ENCODE measurements at regions not wholly inside any gene's neighbourhood (a gene's known extent, or its start where the extent isn't known, plus 50 kb on each side); places are given as distances from the start of the nearest gene placed in this dataset.

GRCh38 chr13:30053939-30054338, 203.5 kb upstream of the UBL3 start:
- H3K4me1 ChIP-seq (ENCODE audit: control insufficient read depth in 4 of 4, insufficient read depth in 4 of 4, low read length in 3 of 4): no peaks in the 10 kb centered on the region
- TF ChIP-seq, protein P1, sequence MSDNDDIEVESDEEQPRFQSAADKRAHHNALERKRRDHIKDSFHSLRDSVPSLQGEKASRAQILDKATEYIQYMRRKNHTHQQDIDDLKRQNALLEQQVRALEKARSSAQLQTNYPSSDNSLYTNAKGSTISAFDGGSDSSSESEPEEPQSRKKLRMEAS (IDR thresholded peaks at IDR 0.05): no peak
- no peak for TF ChIP-seq SP1 (IDR thresholded peaks at IDR 0.05)
- TF ChIP-seq RXRA (IDR thresholded peaks at IDR 0.05): no peak
- TF ChIP-seq HNF4G (IDR thresholded peaks at IDR 0.05): no peak
- TF ChIP-seq JUND (IDR thresholded peaks at IDR 0.05): no peak
- no peak for TF ChIP-seq GABPA (IDR thresholded peaks at IDR 0.05 in 1 of 2, conservative IDR thresholded peaks at IDR 0.05 in 1 of 2)
- TF ChIP-seq RAD21 (IDR thresholded peaks at IDR 0.05): no peak
- no peak for TF ChIP-seq REST (IDR thresholded peaks at IDR 0.05)
- TF ChIP-seq, protein P2, sequence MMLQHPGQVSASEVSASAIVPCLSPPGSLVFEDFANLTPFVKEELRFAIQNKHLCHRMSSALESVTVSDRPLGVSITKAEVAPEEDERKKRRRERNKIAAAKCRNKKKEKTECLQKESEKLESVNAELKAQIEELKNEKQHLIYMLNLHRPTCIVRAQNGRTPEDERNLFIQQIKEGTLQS (IDR thresholded peaks at IDR 0.05): no peak
- TF ChIP-seq FOXA1 (IDR thresholded peaks at IDR 0.05): no peak
- TF ChIP-seq YY1 (IDR thresholded peaks at IDR 0.05): no peak
- no peak for TF ChIP-seq TAF1 (conservative IDR thresholded peaks at IDR 0.05)
- TF ChIP-seq, protein P3, sequence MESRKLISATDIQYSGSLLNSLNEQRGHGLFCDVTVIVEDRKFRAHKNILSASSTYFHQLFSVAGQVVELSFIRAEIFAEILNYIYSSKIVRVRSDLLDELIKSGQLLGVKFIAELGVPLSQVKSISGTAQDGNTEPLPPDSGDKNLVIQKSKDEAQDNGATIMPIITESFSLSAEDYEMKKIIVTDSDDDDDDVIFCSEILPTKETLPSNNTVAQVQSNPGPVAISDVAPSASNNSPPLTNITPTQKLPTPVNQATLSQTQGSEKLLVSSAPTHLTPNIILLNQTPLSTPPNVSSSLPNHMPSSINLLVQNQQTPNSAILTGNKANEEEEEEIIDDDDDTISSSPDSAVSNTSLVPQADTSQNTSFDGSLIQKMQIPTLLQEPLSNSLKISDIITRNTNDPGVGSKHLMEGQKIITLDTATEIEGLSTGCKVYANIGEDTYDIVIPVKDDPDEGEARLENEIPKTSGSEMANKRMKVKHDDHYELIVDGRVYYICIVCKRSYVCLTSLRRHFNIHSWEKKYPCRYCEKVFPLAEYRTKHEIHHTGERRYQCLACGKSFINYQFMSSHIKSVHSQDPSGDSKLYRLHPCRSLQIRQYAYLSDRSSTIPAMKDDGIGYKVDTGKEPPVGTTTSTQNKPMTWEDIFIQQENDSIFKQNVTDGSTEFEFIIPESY (IDR thresholded peaks at IDR 0.05): no peak
- no peak for TF ChIP-seq EGR1 (IDR thresholded peaks at IDR 0.05; ENCODE audit: low read depth in 2 of 2)
- TF ChIP-seq NR2F2 (IDR thresholded peaks at IDR 0.05): no peak
- no peak for TF ChIP-seq HNF4A (conservative IDR thresholded peaks at IDR 0.05)
- no peak overlapping the region for H3K27ac ChIP-seq (ENCODE audit: low read depth in 1 of 2, low read length in 2 of 2)
- no peak overlapping the region for H3K4me3 ChIP-seq (ENCODE audit: low read depth in 1 of 3, low read length in 3 of 3)
- no peak overlapping the region for H3K9ac ChIP-seq (ENCODE audit: low read depth in 1 of 2, low read length in 2 of 2)
- no peaks in the 10 kb centered on the region for H3K36me3 ChIP-seq (ENCODE audit: control insufficient read depth in 4 of 4, insufficient read depth in 3 of 4, low read depth in 1 of 4, low read length in 3 of 4)
- H3K9me3 ChIP-seq (ENCODE audit: control insufficient read depth in 4 of 4, low read length in 3 of 4): peaks cover 0 to 1% (median 0%) of the 10 kb centered on the region in 4 donors
- DNase-seq (ENCODE audit: low spot score): no peak
- H3K27me3 ChIP-seq (ENCODE audit: control insufficient read depth in 4 of 4, insufficient read depth in 4 of 4, low read length in 3 of 4): no peaks in the 10 kb centered on the region
- 73% methylated on average over 4 of the region's 4 CpGs for WGBS

GRCh38 chr13:30052120-30052519, 201.7 kb upstream of the UBL3 start:
- WGBS: 51% methylated on average over 7 of the region's 7 CpGs
- Histone ChIP-seq H3K9ac (ENCODE audit: low read depth in 1 of 2, low read length in 2 of 2) (no peak overlapping the region), H3K27me3 (ENCODE audit: control insufficient read depth in 4 of 4, insufficient read depth in 4 of 4, low read length in 3 of 4) (no peaks in the 10 kb centered on the region), H3K4me1 (ENCODE audit: control insufficient read depth in 4 of 4, insufficient read depth in 4 of 4, low read length in 3 of 4) (peaks cover 0 to 5% (median 3%) of the 10 kb centered on the region in 4 donors), H3K27ac (ENCODE audit: low read depth in 1 of 2, low read length in 2 of 2) (no peak overlapping the region), H3K9me3 (ENCODE audit: control insufficient read depth in 4 of 4, low read length in 3 of 4) (peaks cover 0 to 1% (median 0%) of the 10 kb centered on the region in 4 donors), H3K36me3 (ENCODE audit: control insufficient read depth in 4 of 4, insufficient read depth in 3 of 4, low read depth in 1 of 4, low read length in 3 of 4) (no peaks in the 10 kb centered on the region), H3K4me3 (ENCODE audit: low read depth in 1 of 3, low read length in 3 of 3) (no peak overlapping the region)
- DNase-seq (ENCODE audit: low spot score): no peak
- TF ChIP-seq, protein P4, sequence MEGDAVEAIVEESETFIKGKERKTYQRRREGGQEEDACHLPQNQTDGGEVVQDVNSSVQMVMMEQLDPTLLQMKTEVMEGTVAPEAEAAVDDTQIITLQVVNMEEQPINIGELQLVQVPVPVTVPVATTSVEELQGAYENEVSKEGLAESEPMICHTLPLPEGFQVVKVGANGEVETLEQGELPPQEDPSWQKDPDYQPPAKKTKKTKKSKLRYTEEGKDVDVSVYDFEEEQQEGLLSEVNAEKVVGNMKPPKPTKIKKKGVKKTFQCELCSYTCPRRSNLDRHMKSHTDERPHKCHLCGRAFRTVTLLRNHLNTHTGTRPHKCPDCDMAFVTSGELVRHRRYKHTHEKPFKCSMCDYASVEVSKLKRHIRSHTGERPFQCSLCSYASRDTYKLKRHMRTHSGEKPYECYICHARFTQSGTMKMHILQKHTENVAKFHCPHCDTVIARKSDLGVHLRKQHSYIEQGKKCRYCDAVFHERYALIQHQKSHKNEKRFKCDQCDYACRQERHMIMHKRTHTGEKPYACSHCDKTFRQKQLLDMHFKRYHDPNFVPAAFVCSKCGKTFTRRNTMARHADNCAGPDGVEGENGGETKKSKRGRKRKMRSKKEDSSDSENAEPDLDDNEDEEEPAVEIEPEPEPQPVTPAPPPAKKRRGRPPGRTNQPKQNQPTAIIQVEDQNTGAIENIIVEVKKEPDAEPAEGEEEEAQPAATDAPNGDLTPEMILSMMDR (IDR thresholded peaks at IDR 0.05; ENCODE audit: low read depth, low read length, missing input control): no peak
- TF ChIP-seq SP1 (IDR thresholded peaks at IDR 0.05): no peak
- no peak for TF ChIP-seq REST (IDR thresholded peaks at IDR 0.05)
- TF ChIP-seq, protein P1 (IDR thresholded peaks at IDR 0.05): no peak
- TF ChIP-seq HNF4G (IDR thresholded peaks at IDR 0.05): no peak
- no peak for TF ChIP-seq RAD21 (IDR thresholded peaks at IDR 0.05)
- TF ChIP-seq, protein P2 (IDR thresholded peaks at IDR 0.05): no peak
- TF ChIP-seq GABPA (IDR thresholded peaks at IDR 0.05 in 1 of 2, conservative IDR thresholded peaks at IDR 0.05 in 1 of 2): no peak
- TF ChIP-seq RXRA (IDR thresholded peaks at IDR 0.05): no peak
- no peak for TF ChIP-seq JUND (IDR thresholded peaks at IDR 0.05)
- no peak for TF ChIP-seq FOXA1 (IDR thresholded peaks at IDR 0.05)
- TF ChIP-seq EGR1 (IDR thresholded peaks at IDR 0.05; ENCODE audit: low read depth in 2 of 2): no peak
- no peak for TF ChIP-seq NR2F2 (IDR thresholded peaks at IDR 0.05)
- no peak for TF ChIP-seq FOXA2 (IDR thresholded peaks at IDR 0.05)
- TF ChIP-seq TAF1 (conservative IDR thresholded peaks at IDR 0.05): no peak
- no peak for TF ChIP-seq YY1 (IDR thresholded peaks at IDR 0.05)
- TF ChIP-seq HNF4A (conservative IDR thresholded peaks at IDR 0.05): no peak

Measured in liver (tissue), 8 donors.